Suppressor macrophage treated with lipopolysaccharide for 4 hours (primary cell): ENCODE measurements at regions not wholly inside any gene's neighbourhood (a gene's known extent, or its start where the extent isn't known, plus 50 kb on each side); places are given as distances from the start of the nearest gene placed in this dataset.
A peak's percentile ranks its signal among the peaks of the same experiment; 100 is the strongest.
"Not testable (repeated sequence)": the region's sequence is repeated elsewhere in the genome, so short reads cannot be mapped to it uniquely, and the experiment has no call there.

ENCODE experiments used
- DNase-seq: peaks from one replicate; pipeline ENCODE4 v3.0.0-alpha.2; 2020

DNA sequence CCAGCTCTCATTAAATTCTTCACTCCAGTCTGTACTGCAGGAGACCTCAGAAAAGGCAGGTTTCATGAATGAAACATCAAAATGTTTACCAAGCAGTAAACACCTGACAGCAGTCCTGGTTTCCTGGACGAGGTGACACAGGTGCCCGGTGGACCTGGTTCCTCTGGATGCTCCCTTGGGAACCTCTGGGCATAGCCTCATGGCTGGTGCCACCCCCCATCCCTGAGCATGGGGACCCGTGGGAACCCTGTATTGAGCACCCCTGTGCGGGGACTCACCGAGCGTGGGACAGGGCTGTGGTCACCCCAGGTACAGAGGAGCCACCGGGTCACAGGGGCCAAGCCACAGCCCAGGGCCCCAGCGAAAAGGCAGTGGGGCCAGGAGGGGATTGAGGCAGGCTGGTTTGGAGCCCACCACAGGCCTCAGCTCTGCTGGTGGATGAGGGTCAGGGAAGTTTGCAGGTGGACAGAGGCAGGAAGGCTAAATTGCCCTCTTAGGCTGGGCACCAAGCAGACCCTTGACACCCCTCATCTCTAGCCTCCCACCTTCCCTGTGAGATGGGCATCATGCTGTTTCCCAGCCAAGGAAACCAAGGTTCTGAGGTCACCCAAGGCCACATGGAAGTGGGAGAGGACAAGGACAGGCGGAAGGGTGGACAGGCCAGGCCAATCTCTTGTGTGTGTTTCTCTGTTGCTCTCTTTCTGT is 158.4 kb downstream of the PTPRU start:
- DNase-seq, result no peak

DNA sequence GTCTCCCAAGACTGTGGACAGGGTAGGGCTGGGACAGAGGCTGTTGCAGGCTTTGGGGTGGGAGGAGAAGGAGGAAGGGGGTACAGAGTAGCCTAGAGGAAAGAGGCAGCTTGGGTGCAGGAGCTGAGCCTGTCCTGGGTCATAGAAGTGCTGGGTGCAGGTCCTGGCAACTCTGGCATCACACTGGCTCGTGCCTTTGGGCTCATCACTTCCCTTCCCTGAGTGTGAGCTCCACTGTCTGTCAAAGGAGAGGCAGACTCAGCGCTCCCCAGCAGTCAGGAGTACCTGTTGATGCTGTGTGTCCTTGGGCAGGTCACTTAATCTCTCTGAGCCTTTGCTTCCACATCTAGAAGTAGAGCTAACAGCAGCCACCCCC is 157.1 kb downstream of the PTPRU start:
- no peak for DNase-seq

DNA sequence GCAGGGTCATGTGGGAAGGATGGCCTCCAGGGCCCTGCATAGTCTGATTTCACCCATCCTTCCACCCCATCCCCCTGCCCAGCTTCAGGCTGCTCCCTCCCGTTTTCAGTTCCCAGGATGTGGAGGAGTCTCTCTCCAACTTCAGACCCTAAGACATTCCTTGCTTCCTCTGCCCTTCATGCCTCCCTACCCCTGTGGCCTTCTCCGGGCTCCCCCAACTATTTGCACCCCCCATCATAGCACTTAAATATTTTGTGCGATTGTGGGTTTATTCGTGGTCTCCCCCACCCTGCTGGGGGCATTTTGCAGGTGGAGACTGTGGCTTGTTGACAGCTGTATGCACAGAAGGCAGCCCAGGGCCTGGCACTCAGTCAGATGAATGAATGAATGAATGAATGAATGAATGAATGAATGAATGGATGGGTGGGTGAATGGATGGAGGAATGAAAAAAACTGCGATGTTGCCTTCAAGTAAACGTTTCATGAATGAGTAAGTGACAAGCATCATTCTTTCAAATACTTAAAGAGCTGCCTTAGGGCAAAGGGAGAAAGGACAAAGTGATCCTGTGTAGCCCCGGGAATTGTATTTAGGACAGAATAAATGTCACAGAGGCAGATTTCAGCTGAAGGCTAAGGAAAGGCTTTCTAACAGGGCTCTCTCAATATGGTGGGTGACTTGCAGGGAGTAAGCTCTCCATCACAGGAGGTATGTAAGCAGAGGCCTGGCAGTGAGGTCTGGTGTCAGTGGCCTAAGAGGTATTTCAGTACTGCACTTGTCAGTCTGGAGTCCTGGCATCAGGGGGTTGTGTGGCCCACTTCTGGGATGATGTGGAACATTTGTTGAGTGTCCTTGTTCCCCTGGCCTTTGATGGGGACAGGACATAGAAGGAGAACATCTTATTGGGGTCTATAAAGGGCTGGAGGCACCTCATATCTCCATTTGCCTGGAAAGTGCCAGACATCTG is 156.4 kb downstream of the PTPRU start:
- DNase-seq, result no peak

DNA sequence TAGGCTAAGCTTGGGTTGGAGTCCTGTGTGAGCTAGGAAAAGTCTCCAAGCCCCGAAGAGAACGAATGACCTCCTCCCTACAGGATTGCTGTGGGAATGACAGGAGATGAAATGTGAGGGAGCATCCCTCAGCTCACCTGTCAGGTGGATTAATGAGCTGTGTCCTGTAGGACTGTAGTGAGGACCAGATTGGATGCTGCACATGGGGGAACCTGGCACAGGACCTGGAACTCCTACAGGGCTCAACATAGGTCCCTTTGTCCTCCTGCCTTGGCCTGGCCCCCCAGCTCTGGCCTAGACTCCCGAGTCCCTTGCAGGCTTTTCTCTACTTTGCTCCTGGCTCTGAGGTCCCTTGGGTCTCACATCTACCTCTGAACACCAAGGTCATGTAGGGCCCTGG is 155.7 kb downstream of the PTPRU start:
- no peak for DNase-seq

DNA sequence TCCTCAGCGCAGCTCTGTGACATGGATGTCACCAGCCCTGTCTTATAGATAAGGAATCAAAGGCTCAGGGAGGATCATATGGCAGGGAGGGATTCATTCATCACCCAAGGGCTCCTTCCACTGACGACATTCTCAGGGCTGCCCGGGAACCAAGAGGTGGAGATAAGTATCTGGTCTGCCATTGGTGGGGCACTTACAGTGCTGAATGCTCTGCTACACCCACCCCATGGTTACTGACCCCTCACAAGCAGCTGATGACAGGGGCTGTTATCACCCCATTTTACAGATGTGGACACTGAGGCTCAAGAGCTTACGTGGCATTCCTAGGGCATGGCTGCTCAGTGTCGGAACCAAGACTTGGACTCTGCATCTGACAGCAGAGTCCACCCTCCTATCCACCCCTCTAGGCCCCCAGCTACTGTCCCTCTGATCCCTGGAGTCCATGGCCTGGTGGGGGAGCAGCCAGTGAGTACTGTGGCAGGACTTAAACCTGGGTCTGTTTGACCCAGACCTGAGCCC is 155.1 kb downstream of the PTPRU start:
- no peak for DNase-seq

DNA sequence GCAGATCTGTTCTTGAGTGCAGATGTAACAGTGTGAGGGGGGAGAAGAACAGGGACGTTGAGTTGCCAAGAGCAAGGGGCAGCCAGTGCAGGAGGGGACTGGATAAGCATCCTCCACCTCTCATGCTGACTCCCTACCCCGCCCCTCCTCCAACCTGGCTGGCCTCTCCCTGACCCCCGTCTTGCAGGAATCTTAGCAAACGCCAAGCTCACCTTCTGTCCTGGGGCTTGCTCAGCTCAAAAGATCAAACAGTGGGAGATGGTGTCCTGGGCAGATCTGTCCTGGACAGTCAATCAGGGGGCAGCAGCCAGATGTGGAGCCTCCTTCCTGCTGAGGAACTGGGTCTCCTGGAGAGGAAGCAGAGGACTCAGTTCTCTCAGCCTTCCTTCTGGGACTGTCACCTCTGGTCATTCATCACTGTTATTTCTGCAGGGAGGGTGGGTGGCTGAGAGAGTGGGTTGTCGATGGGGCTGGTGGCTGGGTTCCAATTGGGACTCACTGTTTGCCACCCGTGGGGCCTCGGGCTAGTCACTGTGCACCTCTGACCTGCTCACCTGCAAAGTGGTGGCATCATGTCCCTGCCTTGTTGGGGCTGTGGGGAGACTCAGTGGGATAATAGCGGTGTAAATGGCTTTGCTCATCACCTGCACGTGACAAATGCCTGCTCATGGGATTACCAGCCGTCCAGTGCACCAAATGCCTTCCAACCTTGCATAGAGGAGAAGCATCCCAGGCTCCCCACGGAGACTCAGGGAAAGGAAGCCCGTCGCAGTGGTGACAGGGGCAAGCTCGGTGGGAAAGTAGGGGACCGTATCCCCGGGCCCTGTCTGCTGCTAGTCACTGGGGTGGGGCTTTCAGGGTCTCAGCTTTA is 154.4 kb downstream of the PTPRU start:
- DNase-seq, result no peak

DNA sequence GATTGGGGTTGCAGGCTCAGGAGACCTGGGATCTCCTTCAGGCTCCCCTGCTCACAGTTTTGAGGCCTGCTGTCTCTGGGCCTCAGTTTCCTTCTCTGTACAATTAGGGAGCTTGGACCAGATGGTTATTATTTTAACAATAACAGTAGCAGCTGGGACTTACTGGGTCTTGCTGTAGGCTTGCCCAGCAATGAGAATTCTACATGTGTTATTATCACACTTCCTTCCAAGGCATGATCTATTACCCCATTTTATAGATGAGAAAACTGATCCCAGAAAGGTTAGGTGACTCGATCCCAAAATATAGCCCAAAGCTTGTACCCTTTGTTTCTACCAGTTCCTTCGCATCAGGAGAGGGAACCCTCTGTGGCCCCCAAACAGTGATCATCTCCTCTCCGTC is 153.8 kb downstream of the PTPRU start:
- DNase-seq, result no peak

DNA sequence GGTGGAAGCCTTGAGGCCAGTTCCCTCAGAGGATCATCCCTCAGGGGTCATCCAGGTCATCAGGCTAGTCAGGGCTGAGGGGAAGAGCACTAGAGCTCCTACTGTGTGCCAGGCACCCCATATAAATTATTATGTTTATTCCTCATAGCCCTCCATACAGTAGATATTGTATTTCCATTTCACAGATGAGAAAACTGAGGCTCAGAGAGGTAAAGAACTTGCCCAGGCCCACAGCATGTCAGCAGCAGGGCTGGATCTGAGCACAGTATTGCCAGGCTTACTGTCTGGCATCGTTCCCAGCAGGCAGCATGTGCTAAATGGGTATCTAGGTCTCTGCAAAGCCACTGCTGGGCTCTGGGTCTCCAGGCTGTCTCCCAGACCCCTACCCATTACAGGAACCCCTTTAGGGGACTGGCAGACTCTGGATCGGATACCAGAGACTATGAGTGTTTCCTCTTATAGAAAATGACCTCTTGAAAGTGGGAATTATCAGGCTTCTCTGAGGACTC is 153.3 kb downstream of the PTPRU start:
- no peak for DNase-seq

DNA sequence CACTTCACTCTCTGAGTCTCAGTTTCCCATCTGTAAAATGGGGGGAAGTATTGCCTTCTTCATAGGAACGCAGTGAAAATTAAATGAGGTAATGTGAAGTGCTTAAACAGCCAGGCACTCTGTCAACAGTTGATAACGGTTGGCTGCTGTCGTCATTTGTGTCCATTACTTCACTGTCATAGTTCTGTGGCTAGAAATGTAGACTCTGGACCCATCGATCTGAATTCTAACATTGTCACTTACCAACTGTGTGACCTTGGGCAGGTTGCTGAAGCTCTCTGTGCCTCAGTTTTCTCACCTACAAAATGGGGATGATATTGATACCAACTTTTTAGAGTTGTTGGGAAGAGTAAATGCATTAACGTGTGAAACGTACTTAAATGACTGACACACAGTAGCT is 152.6 kb downstream of the PTPRU start:
- DNase-seq, result no peak

DNA sequence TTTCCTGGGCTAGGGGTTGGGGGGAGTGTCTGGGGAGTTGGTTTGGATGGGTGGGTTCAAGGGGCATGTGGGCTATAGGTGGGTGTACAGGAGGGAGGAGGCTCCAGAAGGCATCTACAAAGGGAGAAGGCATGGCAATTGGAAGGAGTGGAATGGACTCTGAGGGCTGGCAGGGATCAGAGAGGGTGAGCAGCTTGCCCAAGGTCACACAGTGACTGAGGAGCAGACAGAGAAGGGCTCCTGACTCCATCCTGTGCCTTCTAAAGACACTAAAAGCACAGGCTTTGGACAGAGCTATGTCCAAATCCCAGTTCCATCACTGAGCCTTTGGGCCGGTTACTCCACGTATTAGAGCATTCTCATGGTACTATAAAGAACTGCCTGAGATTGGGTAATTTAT is 151.8 kb downstream of the PTPRU start:
- DNase-seq, result no peak

DNA sequence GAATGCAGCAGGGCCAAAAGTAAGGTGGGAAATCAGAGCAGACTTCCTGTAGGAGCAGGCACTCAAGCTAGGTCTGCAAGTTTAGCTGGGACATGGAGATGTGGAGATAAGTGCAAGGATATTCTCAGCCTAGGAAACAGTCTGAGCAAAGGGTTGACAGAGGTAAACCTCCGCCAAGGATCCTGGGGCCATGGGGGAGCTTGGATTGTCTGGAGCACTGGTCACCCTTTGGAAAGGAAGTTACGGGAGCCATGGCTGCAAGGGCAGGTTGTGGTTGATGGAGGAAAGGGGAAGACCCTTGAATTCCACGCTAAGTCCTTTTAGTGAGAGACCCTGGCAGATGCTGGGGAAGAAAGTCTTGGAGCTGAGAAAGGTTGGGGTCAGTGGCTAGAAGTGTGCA is 150.9 kb downstream of the PTPRU start:
- DNase-seq, result no peak

DNA sequence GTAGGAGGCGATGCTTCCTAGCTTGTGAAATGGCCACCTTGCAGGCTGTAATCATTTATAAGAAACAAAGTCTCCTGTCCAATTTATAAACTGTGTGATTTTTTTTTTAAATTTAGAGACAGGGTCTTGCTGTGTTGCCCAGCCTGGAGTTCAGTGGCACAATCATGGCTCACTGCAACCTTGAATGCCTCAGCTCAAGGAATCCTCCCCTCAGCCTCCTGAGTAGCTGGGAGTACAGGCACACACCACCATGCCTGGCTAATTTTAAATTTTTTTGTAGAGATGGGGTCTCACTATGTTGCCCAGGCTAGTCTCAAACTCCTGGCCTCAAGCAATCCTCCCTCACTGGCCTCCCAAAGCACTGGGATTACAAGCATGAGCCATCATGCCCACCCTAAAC is 150.1 kb downstream of the PTPRU start:
- DNase-seq, result not testable (repeated sequence)

DNA sequence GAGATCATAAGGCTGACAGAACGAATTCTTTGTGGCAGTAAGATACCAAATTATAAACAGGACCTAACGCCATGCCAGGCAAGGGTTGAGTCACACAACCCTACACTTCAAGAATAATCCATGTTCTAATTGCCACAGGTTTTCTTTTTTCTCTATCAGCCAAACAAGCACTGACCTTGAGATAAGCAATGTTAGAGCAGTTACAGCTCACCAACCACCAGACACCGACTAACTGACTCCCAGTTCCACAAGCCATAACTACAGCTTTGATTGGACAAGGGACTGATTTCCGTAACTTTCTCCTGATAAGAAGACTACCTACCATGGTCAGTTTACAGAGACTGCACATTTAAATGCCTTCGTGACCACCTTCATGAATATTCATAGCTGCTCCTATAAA is 149.6 kb downstream of the PTPRU start:
- no peak for DNase-seq

DNA sequence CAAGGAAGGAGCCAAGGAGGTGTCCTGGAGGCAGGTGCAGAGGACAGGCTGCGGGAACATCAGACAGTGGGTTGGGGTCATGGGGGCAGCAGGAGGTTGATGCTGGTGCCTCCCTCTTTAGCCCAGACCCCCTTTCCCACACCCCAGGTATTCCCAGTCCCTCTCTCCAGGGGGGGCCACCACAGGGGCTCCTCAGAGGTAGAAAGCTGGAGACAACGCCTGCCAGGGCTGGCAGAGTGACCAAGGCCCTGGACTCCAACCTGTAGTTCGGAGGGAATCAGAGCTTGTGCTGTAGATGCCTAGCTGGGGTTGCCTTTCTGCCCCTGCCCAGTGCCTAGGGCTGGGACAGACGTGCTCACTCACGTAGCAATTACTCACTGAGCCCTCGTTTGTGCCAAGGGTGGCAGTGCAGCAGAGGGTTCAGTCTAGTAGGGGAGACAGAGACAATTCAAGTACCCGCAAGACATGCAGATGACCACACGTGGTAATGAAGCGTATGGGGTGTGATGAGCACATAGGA is 148.2 kb downstream of the PTPRU start:
- no peak for DNase-seq

DNA sequence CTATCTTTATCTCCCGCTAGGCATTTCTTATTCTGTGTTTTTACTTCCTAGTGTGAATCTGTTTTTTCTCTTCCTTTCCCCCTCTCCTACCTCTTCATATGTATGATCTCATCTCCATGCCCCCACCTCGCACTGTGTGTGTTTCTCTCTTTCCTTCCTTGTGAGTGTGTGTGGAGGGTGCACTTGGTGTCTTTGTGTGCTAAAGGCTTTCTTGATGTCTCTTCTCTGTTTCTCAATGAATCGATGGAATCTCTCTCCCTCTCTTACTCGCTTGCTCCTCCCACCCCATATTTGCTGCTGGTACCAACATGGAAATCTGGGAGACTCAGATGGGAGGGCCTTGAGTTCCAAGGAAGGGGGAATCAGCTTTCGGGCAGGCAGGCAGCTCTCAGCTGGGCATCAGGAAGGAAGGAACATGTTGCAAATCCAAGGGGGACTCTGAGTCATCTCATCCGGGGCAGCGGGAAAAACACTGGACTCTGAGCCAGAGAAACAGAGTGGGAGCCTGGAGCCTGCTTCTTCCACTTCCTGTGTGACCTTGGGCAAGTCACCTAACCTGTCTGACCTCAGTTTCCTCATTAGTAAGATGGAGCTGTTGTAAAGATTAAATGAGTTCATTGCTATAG is 147.5 kb downstream of the PTPRU start:
- DNase-seq, result no peak

DNA sequence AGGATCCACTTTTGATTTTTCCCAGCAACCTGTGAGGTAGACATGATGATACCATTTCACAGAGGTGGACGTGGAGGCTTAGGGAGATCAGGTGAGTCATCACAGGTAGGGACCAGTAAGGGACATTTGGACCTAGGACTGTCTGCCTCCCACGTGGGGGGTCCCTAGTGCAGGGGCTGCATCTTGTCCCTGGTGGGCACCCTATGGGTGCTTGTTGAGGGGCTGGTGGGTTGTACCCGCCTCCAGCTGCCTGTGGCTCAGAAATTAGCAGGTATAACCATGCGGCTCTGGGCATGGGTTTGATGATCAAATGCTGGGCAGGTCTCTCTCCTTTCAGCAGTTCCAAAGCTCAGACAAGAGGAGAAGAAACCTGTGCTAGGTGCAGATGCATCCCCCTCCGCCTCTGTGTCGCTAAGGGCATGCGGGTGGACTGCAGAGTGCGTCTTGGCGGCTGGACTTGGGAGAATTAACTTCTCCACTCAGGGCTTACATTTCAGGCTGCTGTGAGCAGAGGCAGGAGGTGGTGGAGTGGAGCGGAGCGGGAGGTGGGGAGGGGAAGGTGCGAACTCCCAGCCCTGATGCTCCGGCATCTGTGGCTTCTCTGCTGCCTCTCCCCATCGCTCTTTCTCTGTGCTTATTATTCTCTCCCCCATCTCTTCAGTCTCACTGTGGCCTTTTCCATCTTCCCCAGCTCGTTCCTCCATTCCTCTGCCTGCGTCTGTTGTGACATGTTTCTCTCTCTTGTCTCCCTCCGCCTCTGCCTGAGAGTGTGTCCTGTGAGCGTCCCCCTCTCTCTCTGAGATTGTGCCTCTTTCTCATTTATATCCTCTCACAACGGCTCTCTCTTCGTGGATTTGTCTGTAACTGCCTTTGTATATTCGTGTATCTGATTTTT is 146.8 kb downstream of the PTPRU start:
- DNase-seq, result no peak

DNA sequence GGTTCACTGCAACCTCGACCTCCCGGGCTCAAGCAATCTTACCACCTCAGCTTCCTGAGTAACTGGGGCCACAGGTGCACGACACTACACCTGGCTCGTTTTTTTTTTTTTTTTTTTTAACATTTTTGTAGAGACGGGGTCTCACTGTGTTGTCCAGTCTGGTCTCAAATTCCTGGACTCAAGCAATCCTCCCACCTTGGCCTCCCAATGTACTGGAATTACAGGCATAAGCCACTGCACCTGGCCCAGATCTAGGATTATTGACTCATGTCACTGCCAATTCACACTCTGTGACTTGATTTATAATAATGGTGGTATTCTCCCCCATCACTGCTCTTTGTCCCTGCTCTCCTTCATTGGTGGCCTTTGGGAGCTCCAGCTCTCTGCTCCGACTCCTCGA is 145.1 kb downstream of the PTPRU start:
- no peak for DNase-seq

DNA sequence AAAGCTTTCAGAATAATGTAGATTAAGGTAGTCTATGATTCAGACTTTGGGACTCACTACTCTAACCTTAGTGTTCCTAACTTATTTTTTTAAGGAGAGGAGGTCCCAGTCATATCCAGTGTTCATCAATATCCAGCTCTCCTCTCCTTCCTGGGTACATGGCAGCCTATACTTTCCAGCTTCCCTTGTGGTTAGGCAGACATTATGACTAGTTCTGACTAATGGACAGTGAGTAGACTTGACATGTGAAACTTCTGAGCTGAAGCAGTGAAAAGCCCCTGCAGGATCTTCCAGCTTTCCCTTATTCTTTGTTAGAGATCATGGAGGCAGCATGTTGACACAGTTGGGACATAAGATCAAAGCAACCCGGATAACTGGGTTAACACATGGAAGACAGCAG is 144.2 kb downstream of the PTPRU start:
- DNase-seq, result no peak

DNA sequence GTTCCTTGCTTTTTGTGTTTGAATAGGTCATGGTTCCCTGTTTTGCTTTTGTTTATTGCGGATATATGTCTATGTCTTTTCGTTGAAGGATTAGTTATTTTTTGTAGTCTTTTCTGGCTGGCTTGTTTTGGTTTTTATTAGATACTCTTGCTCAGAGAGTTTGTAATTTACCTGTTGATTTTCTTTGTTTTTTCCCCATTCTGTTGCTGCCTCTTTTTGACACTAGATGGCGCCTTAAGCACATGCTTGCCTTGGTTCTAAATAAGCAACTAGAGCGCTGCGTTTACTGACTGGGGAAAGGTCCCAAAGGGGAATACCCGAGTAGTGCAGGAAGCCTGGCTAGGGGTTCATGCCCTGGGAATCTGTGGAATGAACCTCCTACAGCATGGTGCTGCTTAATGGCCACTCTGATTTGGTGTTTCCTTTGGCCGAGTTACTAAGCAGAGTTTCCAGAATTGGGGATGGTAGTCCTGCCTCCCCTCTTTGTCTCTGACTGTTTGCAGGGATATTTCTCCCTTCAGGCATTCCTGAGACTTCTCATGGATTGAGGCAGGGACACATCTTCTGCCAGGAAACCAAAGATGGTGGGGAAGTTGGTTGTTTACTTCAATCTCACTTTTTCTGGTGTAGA is 143.2 kb downstream of the PTPRU start:
- peak; percentile 35 for DNase-seq
